Fibroblast of mammary gland (primary cell): ENCODE measurements at regions not wholly inside any gene's neighbourhood (a gene's known extent, or its start where the extent isn't known, plus 50 kb on each side); places are given as distances from the start of the nearest gene placed in this dataset.

Source experiments
- DNase-seq: peaks from one replicate; pipeline ENCODE4 v3.0.0-alpha.2; 2010; ENCODE audit warnings: low read depth
- H3K4me3 ChIP-seq: 2 replicates; pipeline ENCODE4 v1.5.1; 2011; ENCODE audit warnings: low read depth, mild to moderate bottlenecking, low read length, moderate library complexity; ENCODE audit not compliant: control insufficient read depth
- TF ChIP-seq, protein P1 (sequence below): conservative IDR thresholded peaks from 2 replicates; pipeline ENCODE4 v1.5.1; 2011; ENCODE audit warnings: low read depth, low read length, inconsistent platforms; ENCODE audit not compliant: control insufficient read depth, insufficient read depth

DNA sequence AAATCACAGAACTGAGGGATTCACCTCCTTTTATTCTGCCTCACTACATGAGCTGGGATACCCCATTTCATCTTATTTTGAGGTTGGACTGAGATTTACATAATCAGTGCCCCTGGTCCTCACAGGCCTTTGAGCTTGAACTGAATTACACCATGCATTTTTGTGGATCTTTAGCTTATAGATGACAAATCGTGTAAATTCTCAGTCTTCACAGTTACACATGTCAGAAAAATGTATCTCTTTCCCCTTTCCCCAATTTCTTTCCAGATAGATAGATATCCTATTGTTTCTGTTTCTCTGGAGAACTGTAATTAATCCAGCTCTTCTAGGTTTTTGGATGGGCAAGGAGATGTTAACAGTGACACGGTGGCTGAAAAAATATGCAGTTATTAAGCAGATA, 1778.9 kb upstream of the SEL1L start:
- DNase-seq: no peak
- no peak overlapping the region for H3K4me3 ChIP-seq
- TF ChIP-seq, protein P1, sequence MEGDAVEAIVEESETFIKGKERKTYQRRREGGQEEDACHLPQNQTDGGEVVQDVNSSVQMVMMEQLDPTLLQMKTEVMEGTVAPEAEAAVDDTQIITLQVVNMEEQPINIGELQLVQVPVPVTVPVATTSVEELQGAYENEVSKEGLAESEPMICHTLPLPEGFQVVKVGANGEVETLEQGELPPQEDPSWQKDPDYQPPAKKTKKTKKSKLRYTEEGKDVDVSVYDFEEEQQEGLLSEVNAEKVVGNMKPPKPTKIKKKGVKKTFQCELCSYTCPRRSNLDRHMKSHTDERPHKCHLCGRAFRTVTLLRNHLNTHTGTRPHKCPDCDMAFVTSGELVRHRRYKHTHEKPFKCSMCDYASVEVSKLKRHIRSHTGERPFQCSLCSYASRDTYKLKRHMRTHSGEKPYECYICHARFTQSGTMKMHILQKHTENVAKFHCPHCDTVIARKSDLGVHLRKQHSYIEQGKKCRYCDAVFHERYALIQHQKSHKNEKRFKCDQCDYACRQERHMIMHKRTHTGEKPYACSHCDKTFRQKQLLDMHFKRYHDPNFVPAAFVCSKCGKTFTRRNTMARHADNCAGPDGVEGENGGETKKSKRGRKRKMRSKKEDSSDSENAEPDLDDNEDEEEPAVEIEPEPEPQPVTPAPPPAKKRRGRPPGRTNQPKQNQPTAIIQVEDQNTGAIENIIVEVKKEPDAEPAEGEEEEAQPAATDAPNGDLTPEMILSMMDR: no peak

DNA sequence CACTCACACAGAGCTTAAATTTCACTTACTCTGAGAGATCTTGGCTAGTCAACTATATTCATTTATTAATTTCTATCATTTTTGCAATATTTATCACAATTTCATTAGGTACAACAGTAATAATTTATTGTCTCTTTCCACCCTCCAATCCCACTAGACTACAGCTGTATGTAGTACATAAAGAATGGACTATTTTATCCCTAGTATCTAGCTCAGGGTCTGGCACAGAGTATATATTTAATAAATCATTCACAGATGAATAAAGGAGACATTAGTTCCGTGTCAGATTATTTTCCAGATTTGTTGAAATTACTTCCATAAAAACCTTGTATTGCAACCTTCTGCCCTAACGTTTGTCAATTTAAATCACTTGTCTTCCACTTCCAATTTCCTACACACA, 1781.1 kb upstream of the SEL1L start:
- DNase-seq: no peak
- no peak overlapping the region for H3K4me3 ChIP-seq
- TF ChIP-seq, protein P1: no peak

DNA sequence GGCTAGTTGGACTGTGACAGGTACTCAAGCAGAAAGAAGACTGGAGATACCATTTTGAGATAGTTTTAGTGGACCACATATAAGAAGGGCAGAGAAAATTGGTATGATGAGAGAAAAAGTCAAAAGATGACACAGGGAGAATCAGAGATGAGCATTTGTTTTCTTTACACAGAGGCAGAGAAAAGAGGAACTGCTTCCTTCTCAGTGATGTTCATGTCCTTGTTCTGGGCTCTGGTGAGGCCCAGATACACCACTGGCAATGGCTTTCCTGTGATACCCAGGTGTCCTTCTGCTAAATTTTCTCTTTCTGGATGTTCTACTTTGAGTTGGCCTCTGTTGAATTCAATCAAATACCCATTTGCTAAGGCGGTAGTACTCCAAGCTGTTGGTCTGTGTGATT, 1782.7 kb upstream of the SEL1L start:
- H3K4me3 ChIP-seq: no peak overlapping the region
- TF ChIP-seq, protein P1: no peak
- DNase-seq: no peak

DNA sequence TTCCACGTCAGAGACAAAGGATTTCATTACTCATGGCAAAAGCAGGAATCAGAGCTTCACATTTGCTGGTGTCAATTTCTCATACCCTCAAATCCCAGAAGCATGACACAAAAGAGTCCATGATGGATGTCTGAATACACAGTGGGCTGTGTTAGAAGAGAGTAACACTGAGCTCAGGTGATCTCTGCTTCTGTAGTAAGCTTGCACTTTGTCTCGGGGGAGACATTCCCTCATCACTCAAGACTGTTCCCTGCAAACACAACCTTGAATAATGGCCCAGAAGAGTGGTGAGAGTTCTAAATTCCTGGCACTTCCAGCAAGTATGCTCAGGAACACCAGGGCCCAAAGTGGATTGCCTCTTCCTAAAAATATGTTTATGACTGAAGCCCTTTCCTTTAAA, 1787.2 kb upstream of the SEL1L start:
- TF ChIP-seq, protein P1: no peak
- H3K4me3 ChIP-seq: no peak overlapping the region
- DNase-seq: no peak

DNA sequence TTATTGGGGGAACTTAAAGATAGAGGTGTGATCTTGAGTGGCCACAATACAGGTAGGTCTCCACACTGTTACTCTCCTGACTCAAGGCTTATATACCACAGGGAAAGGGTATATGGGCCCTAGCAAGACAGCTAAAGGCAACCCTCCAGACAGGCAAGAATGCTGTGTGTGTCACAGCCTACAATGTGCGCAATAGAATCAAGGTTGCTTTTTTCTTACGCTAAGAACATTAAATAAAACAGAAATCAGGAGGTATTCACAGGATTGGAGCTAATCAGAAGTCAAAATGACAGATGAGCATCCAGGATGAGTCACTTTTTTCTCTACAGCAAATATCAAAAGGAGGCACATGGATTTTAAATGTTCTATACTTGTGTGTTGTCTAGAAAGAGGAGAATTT, 1797.9 kb upstream of the SEL1L start:
- TF ChIP-seq, protein P1: no peak
- H3K4me3 ChIP-seq: no peak overlapping the region
- DNase-seq: no peak

DNA sequence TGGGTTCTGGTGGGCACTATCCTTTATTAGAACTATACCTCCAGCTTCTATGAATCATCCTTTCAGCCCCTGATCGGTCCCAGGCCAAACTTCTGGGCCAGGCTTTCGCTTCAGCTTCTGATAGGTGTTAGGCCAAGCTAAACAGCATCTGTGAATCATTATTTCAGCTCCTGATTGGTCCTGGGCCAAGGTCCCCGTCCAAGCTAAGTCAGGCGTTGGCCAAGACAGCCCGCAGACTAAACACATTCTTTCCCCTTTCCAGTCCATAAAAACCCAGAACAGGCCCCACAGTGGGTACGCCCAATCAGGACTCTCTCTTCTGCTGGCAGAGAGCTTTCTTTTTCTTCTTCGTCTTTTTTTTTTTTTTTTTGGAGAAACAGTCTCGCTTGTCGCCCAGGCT, 1808.9 kb upstream of the SEL1L start:
- no peak overlapping the region for H3K4me3 ChIP-seq
- TF ChIP-seq, protein P1: no peak
- DNase-seq: peak; percentile 36

DNA sequence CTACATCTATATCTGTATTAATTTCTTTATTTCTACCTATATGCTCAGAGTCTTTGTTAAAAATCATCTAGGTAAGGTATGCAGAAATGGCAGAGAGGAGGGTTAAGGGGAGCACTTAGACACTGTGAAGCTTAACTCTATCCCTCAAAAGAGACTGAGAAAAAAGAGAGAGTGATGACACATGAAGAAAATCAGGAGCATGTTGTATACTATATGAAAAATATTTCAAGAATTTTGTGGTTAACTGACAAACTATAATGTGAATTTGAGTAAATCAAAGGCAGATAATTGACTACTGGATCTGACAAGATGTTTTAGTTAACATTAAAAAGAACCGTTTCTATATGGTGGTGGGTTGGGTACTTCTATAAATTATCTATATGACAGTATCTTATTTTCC, 1814.2 kb upstream of the SEL1L start:
- no peak overlapping the region for H3K4me3 ChIP-seq
- TF ChIP-seq, protein P1: no peak
- DNase-seq: no peak
